ENCODE measurements at regions not wholly inside any gene's neighbourhood (a gene's known extent, or its start where the extent isn't known, plus 50 kb on each side); places are given as distances from the start of the nearest gene placed in this dataset.

DNA sequence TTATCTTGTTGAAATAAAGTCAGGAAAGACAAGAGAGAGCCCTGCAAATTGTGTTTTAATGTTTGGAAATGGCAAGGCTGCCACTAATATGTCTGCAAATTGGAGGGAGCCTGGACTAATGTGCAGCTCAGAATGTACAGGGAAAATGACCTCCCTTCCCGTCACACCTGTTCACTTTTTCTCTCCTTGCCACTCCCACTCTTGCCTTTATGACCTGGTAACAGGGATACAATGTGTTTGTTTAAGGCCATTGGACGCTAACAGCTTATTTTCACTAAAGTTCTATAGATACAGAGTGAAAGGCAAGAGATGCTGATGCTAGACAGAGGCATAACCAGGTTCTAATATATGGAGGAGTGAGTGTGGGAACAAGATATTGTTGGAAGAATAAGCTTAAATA is 203.9 kb downstream of the RAB38 start:
- TF ChIP-seq, protein P1, sequence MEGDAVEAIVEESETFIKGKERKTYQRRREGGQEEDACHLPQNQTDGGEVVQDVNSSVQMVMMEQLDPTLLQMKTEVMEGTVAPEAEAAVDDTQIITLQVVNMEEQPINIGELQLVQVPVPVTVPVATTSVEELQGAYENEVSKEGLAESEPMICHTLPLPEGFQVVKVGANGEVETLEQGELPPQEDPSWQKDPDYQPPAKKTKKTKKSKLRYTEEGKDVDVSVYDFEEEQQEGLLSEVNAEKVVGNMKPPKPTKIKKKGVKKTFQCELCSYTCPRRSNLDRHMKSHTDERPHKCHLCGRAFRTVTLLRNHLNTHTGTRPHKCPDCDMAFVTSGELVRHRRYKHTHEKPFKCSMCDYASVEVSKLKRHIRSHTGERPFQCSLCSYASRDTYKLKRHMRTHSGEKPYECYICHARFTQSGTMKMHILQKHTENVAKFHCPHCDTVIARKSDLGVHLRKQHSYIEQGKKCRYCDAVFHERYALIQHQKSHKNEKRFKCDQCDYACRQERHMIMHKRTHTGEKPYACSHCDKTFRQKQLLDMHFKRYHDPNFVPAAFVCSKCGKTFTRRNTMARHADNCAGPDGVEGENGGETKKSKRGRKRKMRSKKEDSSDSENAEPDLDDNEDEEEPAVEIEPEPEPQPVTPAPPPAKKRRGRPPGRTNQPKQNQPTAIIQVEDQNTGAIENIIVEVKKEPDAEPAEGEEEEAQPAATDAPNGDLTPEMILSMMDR (IDR thresholded peaks at IDR 0.05), result no peak
- TF ChIP-seq EZH2 (IDR thresholded peaks at IDR 0.05), result no peak
